HS-27A (cell line): ENCODE measurements at regions not wholly inside any gene's neighbourhood (a gene's known extent, or its start where the extent isn't known, plus 50 kb on each side); places are given as distances from the start of the nearest gene placed in this dataset.

Source experiments
- DNase-seq: peaks from one replicate; pipeline ENCODE4 v3.0.0-alpha.2; 2012; ENCODE audit warnings: low read depth, missing footprints

DNA sequence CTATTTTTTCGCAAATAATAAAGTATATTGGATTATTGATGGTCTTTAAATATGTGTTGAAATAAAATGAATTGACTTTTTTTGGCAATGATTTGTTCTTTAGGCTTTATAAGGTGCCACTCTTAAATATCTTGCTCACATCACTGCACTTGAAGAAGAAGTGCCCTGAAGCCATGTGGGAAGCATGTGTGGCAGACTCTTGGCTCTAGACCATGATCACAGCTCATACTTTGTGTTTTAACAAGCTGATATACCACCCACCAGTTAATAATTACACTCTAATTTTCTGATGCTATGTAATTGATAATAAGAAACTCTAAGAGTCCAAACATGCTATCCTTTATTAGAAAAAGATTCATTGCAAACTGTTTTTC is 52.1 kb upstream of the TGFBR2 start:
- DNase-seq = no peak

DNA sequence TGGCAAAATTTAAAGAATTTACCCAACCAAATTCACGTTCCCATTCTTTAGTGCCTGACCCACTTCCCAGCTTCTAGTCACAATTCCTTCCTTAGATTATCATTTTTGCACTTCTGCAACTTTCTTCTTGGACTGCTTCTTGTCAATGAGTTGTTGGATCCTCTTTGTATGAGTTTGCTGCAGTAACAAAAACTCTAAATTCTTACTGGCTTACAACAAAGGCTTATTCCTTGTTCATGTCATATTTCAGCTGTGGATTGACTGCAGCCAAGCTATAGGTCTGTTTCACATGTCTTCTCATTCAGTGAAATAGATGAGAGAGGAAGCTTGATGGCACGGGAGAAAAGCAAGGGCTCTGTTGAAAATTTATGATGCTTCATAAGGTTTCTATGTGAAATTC is 50.4 kb upstream of the TGFBR2 start:
- DNase-seq = no peak
